ENCODE measurements at regions not wholly inside any gene's neighbourhood (a gene's known extent, or its start where the extent isn't known, plus 50 kb on each side); places are given as distances from the start of the nearest gene placed in this dataset.

DNA sequence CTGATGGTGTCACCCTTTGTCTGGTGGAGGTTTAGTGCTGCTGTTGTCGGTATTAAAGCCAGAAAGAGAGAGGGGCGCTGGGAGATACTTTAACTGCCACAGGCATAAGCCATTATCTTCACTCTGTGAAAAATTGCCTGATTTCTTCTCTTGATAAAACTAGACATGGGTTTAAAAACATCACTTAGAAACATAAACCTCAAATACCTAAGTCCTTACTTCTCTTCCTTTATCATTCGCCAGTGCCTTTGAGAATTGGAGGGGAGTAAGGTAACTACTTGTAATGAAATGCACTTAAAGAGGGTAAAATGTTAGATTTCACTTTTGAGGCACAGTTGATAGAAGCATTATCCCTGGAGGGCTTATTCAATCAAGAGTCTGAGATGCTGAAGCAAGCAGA is 434.5 kb downstream of the OLFM4 start:
- dilution Hi-C loops (cut with MboI; ENCODE audit: extremely low pct_ligation_motif_present, low sequenced_read_pairs) (no loop called here), intact Hi-C loops (cut with micrococcal nuclease) (no loop called here)
- Histone ChIP-seq H3K4me1 (ENCODE audit: control insufficient read depth, extremely low read depth, insufficient read depth, low read length) (no peaks in the 10 kb centered on the region), H3K27ac (ENCODE audit: insufficient read depth, low read depth, low read length) (no peak overlapping the region), H3K9ac (replicated peaks; ENCODE audit: extremely low read depth, insufficient read depth, low read length) (no peak overlapping the region), H3K36me3 (ENCODE audit: control insufficient read depth in 2 of 2, extremely low read depth in 1 of 2, insufficient read depth in 2 of 2, low read length in 2 of 2) (no peaks in the 10 kb centered on the region), H3K79me2 (ENCODE audit: control insufficient read depth, insufficient read depth, low read length) (no peaks in the 10 kb centered on the region), H3K9me1 (replicated peaks; ENCODE audit: control insufficient read depth, extremely low read depth, insufficient read depth, low read length) (no peaks in the 10 kb centered on the region), H4K20me1 (replicated peaks; ENCODE audit: control insufficient read depth, extremely low read depth, insufficient read depth, low read length) (no peaks in the 10 kb centered on the region), H3K27me3 (ENCODE audit: control insufficient read depth in 2 of 2, insufficient read depth in 2 of 2, low read length in 2 of 2) (no peaks in the 10 kb centered on the region), H3K9me3 (replicated peaks; ENCODE audit: control insufficient read depth, insufficient read depth, low read length) (peaks cover 7% of the 10 kb centered on the region), H3K4me2 (ENCODE audit: insufficient read depth, low read length) (no peak overlapping the region), H3K4me3 (replicated peaks in 1 of 3; ENCODE audit: insufficient read depth in 1 of 3, low read depth in 1 of 3, low read length in 3 of 3) (no peak overlapping the region), H2AFZ (ENCODE audit: low read depth, low read length) (no peak overlapping the region)
- ChIA-PET CTCF (no interaction called here), POLR2A (no interaction called here)
- DNase-seq (ENCODE audit: low read depth, low spot score): no peak
- TF ChIP-seq EZH2 (IDR thresholded peaks at IDR 0.05; ENCODE audit: borderline replicate concordance, low read depth, low read length, severe bottlenecking) (no peak), MYC (IDR thresholded peaks at IDR 0.05; ENCODE audit: low read depth, low read length) (no peak), POLR2AphosphoS5 (IDR thresholded peaks at IDR 0.05; ENCODE audit: insufficient read depth, low read depth, low read length) (no peak), MAX (IDR thresholded peaks at IDR 0.05; ENCODE audit: insufficient read depth, insufficient read length) (no peak), FOS (IDR thresholded peaks at IDR 0.05; ENCODE audit: borderline replicate concordance, insufficient read depth, low read length) (no peak)
- no TSS peak for BruUV-seq (replicated peaks)
- FAIRE-seq: no peak

GRCh38 chr13:53466576-53466975 is 438.0 kb downstream of the OLFM4 start:
- H3K9ac ChIP-seq (replicated peaks; ENCODE audit: extremely low read depth, insufficient read depth, low read length): no peak overlapping the region
- H4K20me1 ChIP-seq (replicated peaks; ENCODE audit: control insufficient read depth, extremely low read depth, insufficient read depth, low read length): no peaks in the 10 kb centered on the region
- H3K36me3 ChIP-seq (ENCODE audit: control insufficient read depth in 2 of 2, extremely low read depth in 1 of 2, insufficient read depth in 2 of 2, low read length in 2 of 2): no peaks in the 10 kb centered on the region
- CTCF ChIA-PET: no interaction called here
- POLR2A ChIA-PET: no interaction called here
- no peaks in the 10 kb centered on the region for H3K4me1 ChIP-seq (ENCODE audit: control insufficient read depth, extremely low read depth, insufficient read depth, low read length)
- DNase-seq (ENCODE audit: low read depth, low spot score) (no peak), FAIRE-seq (no peak)
- dilution Hi-C loops (cut with MboI; ENCODE audit: extremely low pct_ligation_motif_present, low sequenced_read_pairs): no loop called here
- intact Hi-C loops (cut with micrococcal nuclease): no loop called here
- no peaks in the 10 kb centered on the region for H3K27me3 ChIP-seq (ENCODE audit: control insufficient read depth in 2 of 2, insufficient read depth in 2 of 2, low read length in 2 of 2)
- H3K79me2 ChIP-seq (ENCODE audit: control insufficient read depth, insufficient read depth, low read length): no peaks in the 10 kb centered on the region
- H2AFZ ChIP-seq (ENCODE audit: low read depth, low read length): no peak overlapping the region
- TF ChIP-seq, protein P1, sequence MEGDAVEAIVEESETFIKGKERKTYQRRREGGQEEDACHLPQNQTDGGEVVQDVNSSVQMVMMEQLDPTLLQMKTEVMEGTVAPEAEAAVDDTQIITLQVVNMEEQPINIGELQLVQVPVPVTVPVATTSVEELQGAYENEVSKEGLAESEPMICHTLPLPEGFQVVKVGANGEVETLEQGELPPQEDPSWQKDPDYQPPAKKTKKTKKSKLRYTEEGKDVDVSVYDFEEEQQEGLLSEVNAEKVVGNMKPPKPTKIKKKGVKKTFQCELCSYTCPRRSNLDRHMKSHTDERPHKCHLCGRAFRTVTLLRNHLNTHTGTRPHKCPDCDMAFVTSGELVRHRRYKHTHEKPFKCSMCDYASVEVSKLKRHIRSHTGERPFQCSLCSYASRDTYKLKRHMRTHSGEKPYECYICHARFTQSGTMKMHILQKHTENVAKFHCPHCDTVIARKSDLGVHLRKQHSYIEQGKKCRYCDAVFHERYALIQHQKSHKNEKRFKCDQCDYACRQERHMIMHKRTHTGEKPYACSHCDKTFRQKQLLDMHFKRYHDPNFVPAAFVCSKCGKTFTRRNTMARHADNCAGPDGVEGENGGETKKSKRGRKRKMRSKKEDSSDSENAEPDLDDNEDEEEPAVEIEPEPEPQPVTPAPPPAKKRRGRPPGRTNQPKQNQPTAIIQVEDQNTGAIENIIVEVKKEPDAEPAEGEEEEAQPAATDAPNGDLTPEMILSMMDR (IDR thresholded peaks at IDR 0.05; ENCODE audit: extremely low read depth in 1 of 2, insufficient read depth in 1 of 2, low read depth in 1 of 2, low read length in 2 of 2): no peak
- TF ChIP-seq POLR2AphosphoS5 (IDR thresholded peaks at IDR 0.05; ENCODE audit: insufficient read depth, low read depth, low read length) (no peak), POLR2A (IDR thresholded peaks at IDR 0.05; ENCODE audit: low read depth, low read length) (no peak), GATA2 (IDR thresholded peaks at IDR 0.05; ENCODE audit: insufficient read depth, insufficient read length, low read depth, low read length) (no peak), MAX (IDR thresholded peaks at IDR 0.05; ENCODE audit: insufficient read depth, insufficient read length) (no peak), JUN (IDR thresholded peaks at IDR 0.05; ENCODE audit: borderline replicate concordance, insufficient read depth, insufficient read length, low read depth) (no peak), FOS (IDR thresholded peaks at IDR 0.05; ENCODE audit: borderline replicate concordance, insufficient read depth, low read length) (no peak), MYC (IDR thresholded peaks at IDR 0.05; ENCODE audit: low read depth, low read length) (no peak), EZH2 (IDR thresholded peaks at IDR 0.05; ENCODE audit: borderline replicate concordance, low read depth, low read length, severe bottlenecking) (no peak)
- H3K4me3 ChIP-seq (replicated peaks in 1 of 3; ENCODE audit: insufficient read depth in 1 of 3, low read depth in 1 of 3, low read length in 3 of 3): no peak overlapping the region
- no peak overlapping the region for H3K27ac ChIP-seq (ENCODE audit: insufficient read depth, low read depth, low read length)
- BruUV-seq (replicated peaks): no TSS peak
- peaks cover 7% of the 10 kb centered on the region for H3K9me3 ChIP-seq (replicated peaks; ENCODE audit: control insufficient read depth, insufficient read depth, low read length)
- H3K9me1 ChIP-seq (replicated peaks; ENCODE audit: control insufficient read depth, extremely low read depth, insufficient read depth, low read length): no peaks in the 10 kb centered on the region
- no peak overlapping the region for H3K4me2 ChIP-seq (ENCODE audit: insufficient read depth, low read length)
